ENCODE measurements at regions not wholly inside any gene's neighbourhood (a gene's known extent, or its start where the extent isn't known, plus 50 kb on each side); places are given as distances from the start of the nearest gene placed in this dataset.

DNA sequence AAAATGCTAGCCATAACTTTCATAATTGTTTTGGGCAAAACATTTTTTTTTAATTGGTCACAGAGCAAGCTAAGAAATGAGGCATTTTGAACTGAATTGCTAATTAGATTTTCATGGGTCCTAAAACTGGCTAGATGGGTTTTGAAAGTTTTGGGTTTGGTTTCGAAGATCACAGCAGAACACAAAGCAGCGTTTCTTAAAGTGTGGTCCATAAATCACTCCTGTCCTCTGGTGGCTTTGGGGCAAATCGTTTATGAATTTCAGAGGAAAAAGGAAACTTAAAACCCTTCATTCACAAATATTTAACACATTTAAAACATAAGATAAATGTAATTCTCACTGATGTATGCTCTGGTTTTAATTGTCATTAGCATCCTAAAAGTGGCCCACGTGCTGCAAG lies 503.7 kb downstream of the SPATA31D1 start:
- no peak for ATAC-seq
- intact Hi-C loops (cut with micrococcal nuclease): no loop called here
- no peaks in the 10 kb centered on the region for H3K27me3 ChIP-seq (ENCODE audit: insufficient read depth, low read length)
- H3K4me2 ChIP-seq (ENCODE audit: low read length): no peak overlapping the region
- no peaks in the 10 kb centered on the region for H3K79me2 ChIP-seq (ENCODE audit: insufficient read depth, low read length)
- ChIA-PET RAD21 (ENCODE audit: low non-redundant PET in 1 of 2, low total read pairs in 2 of 2, uncharacterized antibody in 2 of 2, unreplicated experiment in 2 of 2) (no interaction called here), CTCF (no interaction called here), POLR2A (no interaction called here)
- no peaks in the 10 kb centered on the region; a peak in 1 of 4 replicates for H3K9me3 ChIP-seq (ENCODE audit: control insufficient read depth in 1 of 2, insufficient read depth in 1 of 2, low read depth in 1 of 2, low read length in 2 of 2)
- H3K36me3 ChIP-seq (ENCODE audit: control insufficient read depth in 1 of 2, insufficient read depth in 2 of 2, low read length in 2 of 2): no peaks in the 10 kb centered on the region
- no peak overlapping the region for H3K4me3 ChIP-seq (replicated peaks in 1 of 2; ENCODE audit: low read depth in 1 of 2, low read length in 2 of 2)
- no peak overlapping the region for H2AFZ ChIP-seq (ENCODE audit: low read depth, low read length, poor library complexity, severe bottlenecking)
- no peak overlapping the region for H3K27ac ChIP-seq (ENCODE audit: low read depth, low read length)
- DNase-seq (ENCODE audit: low read depth, low spot score): no peak
- no peaks in the 10 kb centered on the region for H3K9me2 ChIP-seq (ENCODE audit: insufficient read depth)
- BruUV-seq (replicated peaks): no TSS peak
- no peak for TF ChIP-seq CBX3 (IDR thresholded peaks at IDR 0.05; ENCODE audit: low read depth)
- TF ChIP-seq, protein P1, sequence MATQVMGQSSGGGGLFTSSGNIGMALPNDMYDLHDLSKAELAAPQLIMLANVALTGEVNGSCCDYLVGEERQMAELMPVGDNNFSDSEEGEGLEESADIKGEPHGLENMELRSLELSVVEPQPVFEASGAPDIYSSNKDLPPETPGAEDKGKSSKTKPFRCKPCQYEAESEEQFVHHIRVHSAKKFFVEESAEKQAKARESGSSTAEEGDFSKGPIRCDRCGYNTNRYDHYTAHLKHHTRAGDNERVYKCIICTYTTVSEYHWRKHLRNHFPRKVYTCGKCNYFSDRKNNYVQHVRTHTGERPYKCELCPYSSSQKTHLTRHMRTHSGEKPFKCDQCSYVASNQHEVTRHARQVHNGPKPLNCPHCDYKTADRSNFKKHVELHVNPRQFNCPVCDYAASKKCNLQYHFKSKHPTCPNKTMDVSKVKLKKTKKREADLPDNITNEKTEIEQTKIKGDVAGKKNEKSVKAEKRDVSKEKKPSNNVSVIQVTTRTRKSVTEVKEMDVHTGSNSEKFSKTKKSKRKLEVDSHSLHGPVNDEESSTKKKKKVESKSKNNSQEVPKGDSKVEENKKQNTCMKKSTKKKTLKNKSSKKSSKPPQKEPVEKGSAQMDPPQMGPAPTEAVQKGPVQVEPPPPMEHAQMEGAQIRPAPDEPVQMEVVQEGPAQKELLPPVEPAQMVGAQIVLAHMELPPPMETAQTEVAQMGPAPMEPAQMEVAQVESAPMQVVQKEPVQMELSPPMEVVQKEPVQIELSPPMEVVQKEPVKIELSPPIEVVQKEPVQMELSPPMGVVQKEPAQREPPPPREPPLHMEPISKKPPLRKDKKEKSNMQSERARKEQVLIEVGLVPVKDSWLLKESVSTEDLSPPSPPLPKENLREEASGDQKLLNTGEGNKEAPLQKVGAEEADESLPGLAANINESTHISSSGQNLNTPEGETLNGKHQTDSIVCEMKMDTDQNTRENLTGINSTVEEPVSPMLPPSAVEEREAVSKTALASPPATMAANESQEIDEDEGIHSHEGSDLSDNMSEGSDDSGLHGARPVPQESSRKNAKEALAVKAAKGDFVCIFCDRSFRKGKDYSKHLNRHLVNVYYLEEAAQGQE (IDR thresholded peaks at IDR 0.05; ENCODE audit: low read depth): no peak
- no peak for TF ChIP-seq TCF7L2 (IDR thresholded peaks at IDR 0.05; ENCODE audit: borderline replicate concordance, extremely low read depth, insufficient read depth, insufficient read length)
- no peak for TF ChIP-seq CEBPB (IDR thresholded peaks at IDR 0.05; ENCODE audit: low read depth)
- TF ChIP-seq JUND (IDR thresholded peaks at IDR 0.05): no peak
- no peak for TF ChIP-seq SP1 (IDR thresholded peaks at IDR 0.05; ENCODE audit: low read depth)
- no peak for TF ChIP-seq POLR2AphosphoS5 (IDR thresholded peaks at IDR 0.05; ENCODE audit: low read depth, low read length)
- TF ChIP-seq, protein P2, sequence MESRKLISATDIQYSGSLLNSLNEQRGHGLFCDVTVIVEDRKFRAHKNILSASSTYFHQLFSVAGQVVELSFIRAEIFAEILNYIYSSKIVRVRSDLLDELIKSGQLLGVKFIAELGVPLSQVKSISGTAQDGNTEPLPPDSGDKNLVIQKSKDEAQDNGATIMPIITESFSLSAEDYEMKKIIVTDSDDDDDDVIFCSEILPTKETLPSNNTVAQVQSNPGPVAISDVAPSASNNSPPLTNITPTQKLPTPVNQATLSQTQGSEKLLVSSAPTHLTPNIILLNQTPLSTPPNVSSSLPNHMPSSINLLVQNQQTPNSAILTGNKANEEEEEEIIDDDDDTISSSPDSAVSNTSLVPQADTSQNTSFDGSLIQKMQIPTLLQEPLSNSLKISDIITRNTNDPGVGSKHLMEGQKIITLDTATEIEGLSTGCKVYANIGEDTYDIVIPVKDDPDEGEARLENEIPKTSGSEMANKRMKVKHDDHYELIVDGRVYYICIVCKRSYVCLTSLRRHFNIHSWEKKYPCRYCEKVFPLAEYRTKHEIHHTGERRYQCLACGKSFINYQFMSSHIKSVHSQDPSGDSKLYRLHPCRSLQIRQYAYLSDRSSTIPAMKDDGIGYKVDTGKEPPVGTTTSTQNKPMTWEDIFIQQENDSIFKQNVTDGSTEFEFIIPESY (IDR thresholded peaks at IDR 0.05; ENCODE audit: extremely low read depth, insufficient replicate concordance, low read length): no peak
- no peak for TF ChIP-seq ELF1 (IDR thresholded peaks at IDR 0.05; ENCODE audit: borderline replicate concordance, low read depth)
- TF ChIP-seq EGR1 (IDR thresholded peaks at IDR 0.05; ENCODE audit: low read depth): no peak
- no peak for TF ChIP-seq RAD21 (IDR thresholded peaks at IDR 0.05; ENCODE audit: low read depth)
- TF ChIP-seq YY1 (IDR thresholded peaks at IDR 0.05; ENCODE audit: extremely low read depth, insufficient replicate concordance, low read depth, low read length): no peak
- TF ChIP-seq EZH2phosphoT487 (IDR thresholded peaks at IDR 0.05; ENCODE audit: borderline replicate concordance): no peak
- TF ChIP-seq, protein P3, sequence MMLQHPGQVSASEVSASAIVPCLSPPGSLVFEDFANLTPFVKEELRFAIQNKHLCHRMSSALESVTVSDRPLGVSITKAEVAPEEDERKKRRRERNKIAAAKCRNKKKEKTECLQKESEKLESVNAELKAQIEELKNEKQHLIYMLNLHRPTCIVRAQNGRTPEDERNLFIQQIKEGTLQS (IDR thresholded peaks at IDR 0.05): no peak
- TF ChIP-seq ZFX (IDR thresholded peaks at IDR 0.05): no peak
- no peak for TF ChIP-seq SIN3A (IDR thresholded peaks at IDR 0.05; ENCODE audit: low read depth)
- TF ChIP-seq, protein P4, sequence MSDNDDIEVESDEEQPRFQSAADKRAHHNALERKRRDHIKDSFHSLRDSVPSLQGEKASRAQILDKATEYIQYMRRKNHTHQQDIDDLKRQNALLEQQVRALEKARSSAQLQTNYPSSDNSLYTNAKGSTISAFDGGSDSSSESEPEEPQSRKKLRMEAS (IDR thresholded peaks at IDR 0.05): no peak
- TF ChIP-seq FOSL1 (IDR thresholded peaks at IDR 0.05; ENCODE audit: low read depth): no peak
- TF ChIP-seq EZH2 (IDR thresholded peaks at IDR 0.05): no peak
- H4K20me1 ChIP-seq (ENCODE audit: insufficient read depth): no peaks in the 10 kb centered on the region
- no peaks in the 10 kb centered on the region for H3K4me1 ChIP-seq (ENCODE audit: control insufficient read depth in 1 of 2, insufficient read depth in 2 of 2, low read length in 2 of 2)
- H3K9ac ChIP-seq (ENCODE audit: low read length): no peak overlapping the region
